ENCODE measurements at regions not wholly inside any gene's neighbourhood (a gene's known extent, or its start where the extent isn't known, plus 50 kb on each side); places are given as distances from the start of the nearest gene placed in this dataset.

DNA sequence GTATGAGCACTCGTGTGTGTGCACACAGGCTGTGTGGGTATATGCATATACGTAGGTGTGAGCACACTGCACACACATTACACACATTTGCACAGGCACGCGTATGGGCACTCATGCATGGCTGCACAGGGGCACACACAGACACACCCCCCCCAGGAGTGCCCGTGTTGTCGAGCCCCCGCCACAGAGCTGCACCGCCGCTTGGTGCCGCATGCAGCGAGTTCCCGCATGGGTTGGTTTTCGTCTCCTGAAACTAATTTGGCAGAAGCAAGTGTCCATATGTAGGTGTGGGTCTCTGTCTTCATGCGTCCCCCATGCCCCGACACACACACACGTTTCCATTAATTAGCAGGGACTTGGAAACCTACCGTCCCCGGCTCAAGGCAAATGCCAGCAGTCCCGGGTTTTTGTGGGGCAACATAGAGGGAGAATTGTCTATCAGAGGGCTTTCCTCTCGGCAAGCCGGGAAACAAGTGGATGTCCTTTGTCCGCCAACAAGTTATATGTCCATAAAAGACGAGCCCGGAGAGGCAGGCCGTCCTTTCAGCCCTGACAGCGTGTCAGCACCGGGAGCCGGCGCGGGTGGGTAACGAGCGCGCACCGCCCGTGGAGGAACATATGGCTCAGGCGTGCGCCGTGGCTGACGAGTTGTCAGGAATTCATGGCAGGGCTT is 1291.7 kb downstream of the BRD1 start:
- Histone ChIP-seq H3K27ac (peak overlapping the region in 2 of 4 donors; percentile 52 to 69), H3K4me1 (no peaks in the 10 kb centered on the region), H3K27me3 (no peaks in the 10 kb centered on the region), H3K36me3 (no peaks in the 10 kb centered on the region), H3K4me3 (no peak overlapping the region), H3K9me3 (no peaks in the 10 kb centered on the region)
- DNase-seq, result no peak
- intact Hi-C loops (cut with DNase I), result no loop called here
- 87 to 89% methylated on average over 39 of the region's 39 CpGs for WGBS, 2 donors
- TF ChIP-seq EP300 (IDR thresholded peaks at IDR 0.05) (no peak), POLR2A (IDR thresholded peaks at IDR 0.05) (no peak), POLR2AphosphoS5 (IDR thresholded peaks at IDR 0.05) (no peak), CTCF (IDR thresholded peaks at IDR 0.05) (no peak)

DNA sequence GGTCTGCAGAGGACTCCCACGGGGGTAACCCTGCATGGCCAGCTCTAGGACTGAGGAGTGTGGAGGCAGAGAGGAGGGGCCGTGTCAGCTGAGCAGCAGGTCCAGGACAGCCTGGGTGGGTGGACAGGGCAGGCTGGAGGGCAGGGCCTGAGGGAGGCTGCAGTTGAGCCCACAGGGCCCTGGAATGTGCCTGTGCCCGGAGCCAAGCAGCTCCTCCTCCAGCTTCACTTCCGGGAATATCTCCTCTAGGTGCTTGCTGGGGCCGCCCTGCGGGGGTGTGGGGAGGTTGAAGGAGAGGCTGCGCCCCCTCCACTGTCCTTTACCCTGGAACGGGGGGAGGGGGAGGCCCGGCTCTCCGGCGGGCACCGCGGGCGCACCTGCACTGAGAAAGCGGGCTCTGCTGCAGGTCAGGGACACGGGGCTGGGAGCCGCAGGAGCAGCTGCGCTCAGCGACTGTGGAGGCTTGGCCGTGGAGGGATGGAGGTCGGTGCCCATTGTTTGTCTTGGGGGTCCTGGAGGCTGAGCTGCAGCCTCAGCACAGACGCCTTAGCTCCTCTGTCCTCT is 1293.2 kb downstream of the BRD1 start:
- Histone ChIP-seq H3K4me1 (no peaks in the 10 kb centered on the region), H3K4me3 (no peak overlapping the region), H3K36me3 (no peaks in the 10 kb centered on the region), H3K9me3 (no peaks in the 10 kb centered on the region), H3K27me3 (no peaks in the 10 kb centered on the region), H3K27ac (no peak overlapping the region)
- WGBS, 2 donors, result 55 to 79% methylated on average over 22 of the region's 22 CpGs
- no peak for DNase-seq
- intact Hi-C loops (cut with DNase I), result no loop called here
- TF ChIP-seq POLR2AphosphoS5 (IDR thresholded peaks at IDR 0.05) (no peak), CTCF (IDR thresholded peaks at IDR 0.05) (no peak), EP300 (IDR thresholded peaks at IDR 0.05) (no peak), POLR2A (IDR thresholded peaks at IDR 0.05) (no peak)

DNA sequence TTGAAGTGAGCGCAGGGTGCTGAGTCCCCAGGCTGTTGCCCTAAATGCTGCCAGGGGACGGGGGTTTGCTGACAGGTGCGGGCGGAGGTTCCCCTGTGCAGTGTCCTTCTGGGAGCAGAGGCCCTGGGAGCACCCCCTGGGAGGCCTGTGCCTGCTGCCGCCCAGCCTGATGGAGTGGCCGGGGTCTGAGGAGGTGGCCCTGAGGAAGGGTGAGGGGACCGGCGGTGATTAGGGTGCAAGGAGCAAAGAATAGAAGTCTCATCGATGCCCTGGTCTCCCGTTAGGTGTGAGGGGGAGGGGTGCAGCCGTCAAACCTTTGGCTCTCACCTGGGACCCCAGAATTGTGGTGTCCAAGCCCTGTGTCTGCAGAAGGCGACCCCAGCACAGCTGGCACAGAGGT is 1294.7 kb downstream of the BRD1 start:
- H3K36me3 ChIP-seq, result no peaks in the 10 kb centered on the region
- no peaks in the 10 kb centered on the region for H3K4me1 ChIP-seq
- intact Hi-C loops (cut with DNase I), result no loop called here
- H3K27ac ChIP-seq, result no peak overlapping the region
- H3K4me3 ChIP-seq, result no peak overlapping the region
- no peak for DNase-seq
- TF ChIP-seq POLR2A (IDR thresholded peaks at IDR 0.05), result no peak
- no peaks in the 10 kb centered on the region for H3K9me3 ChIP-seq
- no peaks in the 10 kb centered on the region for H3K27me3 ChIP-seq
- WGBS, 2 donors, result 79 to 85% methylated on average over 12 of the region's 12 CpGs

GRCh38 chr22:48531761-48532435 is 1295.8 kb downstream of the BRD1 start:
- no peak for DNase-seq
- Histone ChIP-seq H3K36me3 (no peaks in the 10 kb centered on the region), H3K9me3 (no peaks in the 10 kb centered on the region), H3K4me1 (no peaks in the 10 kb centered on the region), H3K27ac (no peak overlapping the region), H3K4me3 (no peak overlapping the region), H3K27me3 (no peaks in the 10 kb centered on the region)
- WGBS, 2 donors, result 76 to 83% methylated on average over 20 of the region's 20 CpGs
- intact Hi-C loops (cut with DNase I), result no loop called here
- TF ChIP-seq EP300 (IDR thresholded peaks at IDR 0.05) (no peak), CTCF (IDR thresholded peaks at IDR 0.05) (no peak), POLR2A (IDR thresholded peaks at IDR 0.05) (no peak), POLR2AphosphoS5 (IDR thresholded peaks at IDR 0.05) (no peak)

DNA sequence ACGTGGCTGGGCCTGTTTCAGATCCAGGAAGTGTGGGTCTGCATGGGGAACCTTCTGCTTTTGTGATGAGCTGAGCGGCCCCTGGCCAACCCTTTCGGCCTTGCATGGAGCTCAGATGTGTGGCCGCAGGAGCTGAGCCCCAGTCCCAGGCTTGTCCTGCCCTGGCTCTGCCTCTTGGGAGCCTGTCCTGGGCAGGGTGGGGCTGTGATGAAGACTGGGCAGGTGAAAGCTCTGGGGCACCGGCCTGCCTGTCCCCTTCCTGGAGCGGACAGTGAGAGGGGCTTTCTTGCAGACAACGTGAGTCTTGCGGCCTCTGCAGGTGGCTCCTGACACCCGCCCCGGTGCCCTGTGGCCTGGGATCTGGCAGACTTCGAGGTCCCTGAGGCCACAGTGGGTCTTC is 1296.6 kb downstream of the BRD1 start:
- no peak overlapping the region for H3K27ac ChIP-seq
- no peak overlapping the region for H3K4me3 ChIP-seq
- no peaks in the 10 kb centered on the region for H3K9me3 ChIP-seq
- no peaks in the 10 kb centered on the region for H3K27me3 ChIP-seq
- no peaks in the 10 kb centered on the region for H3K36me3 ChIP-seq
- no peak for DNase-seq
- TF ChIP-seq POLR2A (IDR thresholded peaks at IDR 0.05) (no peak), POLR2AphosphoS5 (IDR thresholded peaks at IDR 0.05) (no peak), CTCF (IDR thresholded peaks at IDR 0.05) (no peak), EP300 (IDR thresholded peaks at IDR 0.05) (no peak)
- 67 to 77% methylated on average over 11 of the region's 11 CpGs for WGBS, 2 donors
- intact Hi-C loops (cut with DNase I), result no loop called here
- H3K4me1 ChIP-seq, result no peaks in the 10 kb centered on the region
